HUES6 (cell line): ENCODE measurements at regions not wholly inside any gene's neighbourhood (a gene's known extent, or its start where the extent isn't known, plus 50 kb on each side); places are given as distances from the start of the nearest gene placed in this dataset.
"Not testable (repeated sequence)": the region's sequence is repeated elsewhere in the genome, so short reads cannot be mapped to it uniquely, and the experiment has no call there.

Experiments
- H3K27ac ChIP-seq: 2 replicates; pipeline ENCODE4 v1.7.0; 2013; ENCODE audit warnings: low read depth, mild to moderate bottlenecking, low read length, inconsistent platforms
- H3K27me3 ChIP-seq: 2 replicates; pipeline ENCODE4 v1.6.1; 2013; ENCODE audit warnings: low read length; ENCODE audit not compliant: control insufficient read depth, insufficient read depth
- H3K36me3 ChIP-seq: 2 replicates; pipeline ENCODE4 v1.6.1; 2013; ENCODE audit warnings: low read length; ENCODE audit not compliant: control insufficient read depth, insufficient read depth
- H3K4me1 ChIP-seq: 2 replicates; pipeline ENCODE4 v1.6.1; 2013; ENCODE audit warnings: low read length; ENCODE audit not compliant: control insufficient read depth, insufficient read depth
- H3K4me3 ChIP-seq: 2 replicates; pipeline ENCODE4 v1.5.1; 2013; ENCODE audit warnings: low read depth, low read length
- H3K9ac ChIP-seq: one replicate; pipeline ENCODE4 v1.6.1; 2013; ENCODE audit warnings: mild to moderate bottlenecking, low read length
- H3K9me3 ChIP-seq: 2 replicates; pipeline ENCODE4 v1.6.1; 2013; ENCODE audit warnings: low read depth, low read length; ENCODE audit not compliant: control insufficient read depth, insufficient read depth

- no peak overlapping the region for H3K27ac ChIP-seq
- H3K9ac ChIP-seq: no peak overlapping the region
- H3K9me3 ChIP-seq: peaks cover 5% of the 10 kb centered on the region; the same call in 1 of the 2 replicates
- no peak overlapping the region for H3K4me3 ChIP-seq
- H3K36me3 ChIP-seq: no peaks in the 10 kb centered on the region
- no peaks in the 10 kb centered on the region for H3K27me3 ChIP-seq
- H3K4me1 ChIP-seq: no peaks in the 10 kb centered on the region
Observed at GRCh38 chr5:108459769-108460168, 77.9 kb upstream of the FBXL17 start.

- Histone ChIP-seq H3K9me3 (peaks cover 27% of the 10 kb centered on the region), H3K4me3 (no peak overlapping the region), H3K4me1 (no peaks in the 10 kb centered on the region)
Observed at GRCh38 chr5:108451269-108451668, 69.4 kb upstream of the FBXL17 start.

GRCh38 chr5:108444130-108444529 is 62.2 kb upstream of the FBXL17 start:
- not testable (repeated sequence) for H3K36me3 ChIP-seq, H3K4me3 ChIP-seq, H3K9ac ChIP-seq, H3K9me3 ChIP-seq, H3K27me3 ChIP-seq, H3K4me1 ChIP-seq, H3K27ac ChIP-seq

More at GRCh38 chr5:108451269-108451668, 69.4 kb upstream of the FBXL17 start:
- no peak overlapping the region for H3K27ac ChIP-seq
- no peak overlapping the region for H3K9ac ChIP-seq
- H3K27me3 ChIP-seq: no peaks in the 10 kb centered on the region
- no peaks in the 10 kb centered on the region for H3K36me3 ChIP-seq

GRCh38 chr5:108442063-108442651 is 60.3 kb upstream of the FBXL17 start:
- H3K4me1 ChIP-seq, H3K27me3 ChIP-seq, H3K36me3 ChIP-seq, H3K9ac ChIP-seq, H3K4me3 ChIP-seq, H3K9me3 ChIP-seq, H3K27ac ChIP-seq: not testable (repeated sequence)

GRCh38 chr5:108437425-108437824 is 55.5 kb upstream of the FBXL17 start:
- no peak overlapping the region for H3K4me3 ChIP-seq
- H3K4me1 ChIP-seq: 0 out of 2 replicates have a peak, but pooled peaks cover 11% of the 10 kb centered on the region
- no peak overlapping the region for H3K9ac ChIP-seq
- no peaks in the 10 kb centered on the region for H3K9me3 ChIP-seq
- no peak overlapping the region for H3K27ac ChIP-seq
- H3K36me3 ChIP-seq: no peaks in the 10 kb centered on the region
- H3K27me3 ChIP-seq: no peaks in the 10 kb centered on the region

GRCh38 chr5:108436696-108437095 is 54.8 kb upstream of the FBXL17 start:
- Histone ChIP-seq H3K27ac (no peak overlapping the region), H3K4me1 (0 out of 2 replicates have a peak, but pooled peaks cover 11% of the 10 kb centered on the region), H3K36me3 (no peaks in the 10 kb centered on the region), H3K9me3 (no peaks in the 10 kb centered on the region), H3K4me3 (no peak overlapping the region), H3K9ac (no peak overlapping the region), H3K27me3 (no peaks in the 10 kb centered on the region)

GRCh38 chr5:108433600-108433999 is 51.7 kb upstream of the FBXL17 start:
- Histone ChIP-seq H3K27me3 (no peaks in the 10 kb centered on the region), H3K4me3 (no peak overlapping the region), H3K9ac (no peak overlapping the region), H3K36me3 (no peaks in the 10 kb centered on the region), H3K27ac (no peak overlapping the region), H3K4me1 (0 out of 2 replicates have a peak, but pooled peaks cover 11% of the 10 kb centered on the region), H3K9me3 (no peaks in the 10 kb centered on the region)

GRCh38 chr5:108432024-108432423 is 50.1 kb upstream of the FBXL17 start:
- no peaks in the 10 kb centered on the region for H3K27me3 ChIP-seq
- no peak overlapping the region for H3K27ac ChIP-seq
- no peaks in the 10 kb centered on the region for H3K36me3 ChIP-seq
- no peak overlapping the region for H3K9ac ChIP-seq
- no peak overlapping the region for H3K4me3 ChIP-seq
- H3K9me3 ChIP-seq: no peaks in the 10 kb centered on the region
- H3K4me1 ChIP-seq: 0 out of 2 replicates have a peak, but pooled peaks cover 4% of the 10 kb centered on the region
